Upper lobe of left lung (tissue), 4 donors: ENCODE measurements at regions not wholly inside any gene's neighbourhood (a gene's known extent, or its start where the extent isn't known, plus 50 kb on each side); places are given as distances from the start of the nearest gene placed in this dataset.

ENCODE experiments used
- CTCF ChIP-seq, 6 experiments: fragments of 450-650 bp in 4 of 6; fragments of 200-600 bp in 2 of 6; sonication (generic) in 2 of 6; IDR thresholded peaks; one replicate each; pipeline ENCODE4 v1.5.1; 2016 to 2019; ENCODE audit warnings: antibody characterized with exemption in 6 of 6
- EP300 ChIP-seq, 4 donors: sonication (generic); formaldehyde crosslinking; IDR thresholded peaks; one replicate each; pipeline ENCODE4 v1.5.1; 2017; ENCODE audit warnings: antibody characterized with exemption in 4 of 4, control low read depth in 2 of 4
- POLR2A ChIP-seq, 4 donors: fragments of 450-650 bp; IDR thresholded peaks; one replicate each; pipeline ENCODE4 v1.5.1; 2016 to 2017; ENCODE audit warnings: antibody characterized with exemption in 4 of 4, mild to moderate bottlenecking in 2 of 4
- POLR2AphosphoS5 ChIP-seq, 2 donors: sonication (generic); formaldehyde crosslinking; IDR thresholded peaks; one replicate each; pipeline ENCODE4 v1.5.1; 2017; ENCODE audit warnings: antibody characterized with exemption in 2 of 2

DNA sequence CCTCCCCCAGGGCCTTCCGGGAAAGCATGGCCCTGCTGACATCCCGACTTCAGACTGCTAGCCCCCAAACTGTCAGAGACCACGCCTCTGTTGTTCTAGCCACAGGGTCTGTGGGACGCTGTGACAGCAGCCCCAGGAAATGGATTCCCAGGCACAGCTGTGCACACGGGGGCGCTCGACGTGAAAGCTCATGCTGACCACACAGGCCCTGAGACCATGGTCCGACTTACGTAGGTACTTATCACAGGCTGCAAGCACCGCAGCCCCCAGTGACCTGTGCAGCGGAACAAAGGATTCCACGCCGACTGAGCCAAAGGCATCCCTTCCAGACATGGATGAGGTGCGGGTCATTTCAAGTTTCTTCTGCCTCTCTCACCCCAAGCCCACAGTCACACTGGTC lies 150.6 kb downstream of the CTTN start:
- TF ChIP-seq CTCF (IDR thresholded peaks at IDR 0.05) (no peak), POLR2A (IDR thresholded peaks at IDR 0.05) (no peak), EP300 (IDR thresholded peaks at IDR 0.05) (no peak), POLR2AphosphoS5 (IDR thresholded peaks at IDR 0.05) (no peak)
